B cell (primary cell): ENCODE measurements at regions not wholly inside any gene's neighbourhood (a gene's known extent, or its start where the extent isn't known, plus 50 kb on each side); places are given as distances from the start of the nearest gene placed in this dataset.

Experiments
- ATAC-seq: fragments of 200-7000 bp; cut with Tn5 transposase; one replicate; pipeline ENCODE4 v1.10.0; 2021; ENCODE audit warnings: low read depth, mild to moderate bottlenecking, moderate number of reproducible peaks, moderate library complexity
- CTCF ChIA-PET: fragments of 350-600 bp; sonication (Branson Sonifier 250); formaldehyde crosslinking; loops from one replicate; lab custom pipeline; 2021; ENCODE audit warnings: antibody characterized with exemption, inconsistent platforms; lab: Charles Lee
- POLR2A ChIA-PET: fragments of 350-600 bp; sonication (Branson Sonifier 250); formaldehyde crosslinking; loops from one replicate; lab custom pipeline; 2021; ENCODE audit warnings: antibody characterized with exemption; lab: Charles Lee
- DNase-seq: peaks from one replicate; pipeline ENCODE4 v3.0.0; 2013
- H2AFZ ChIP-seq: 2 replicates; pipeline ENCODE4 v1.6.1; 2012; ENCODE audit warnings: mild to moderate bottlenecking, low read depth, low read length; ENCODE audit not compliant: insufficient read depth, poor library complexity, severe bottlenecking
- H3K27ac ChIP-seq, 2 donors: 1 replicate in 1 of 2; 2 replicates in 1 of 2; pipeline ENCODE4 v1.5.1; 2012 to 2013; ENCODE audit warnings: low read length in 2 of 2, mild to moderate bottlenecking in 2 of 2, moderate library complexity in 1 of 2
- H3K27me3 ChIP-seq, 4 experiments: fragments of 200-600 bp in 1 of 4; sonication (generic) in 1 of 4; replicated peaks in 1 of 4; 1 replicate in 2 of 4; 2 replicates in 2 of 4; pipeline versions ENCODE4 v1.6.1 to v1.7.0; 2013 to 2016; ENCODE audit warnings: low read length in 3 of 4, mild to moderate bottlenecking in 2 of 4, mixed read lengths in 1 of 4, moderate library complexity in 1 of 4; ENCODE audit not compliant: insufficient read depth in 4 of 4, control insufficient read depth in 3 of 4; ENCODE audit errors: control extremely low read depth in 1 of 4
- H3K36me3 ChIP-seq, 2 experiments: replicated peaks in 1 of 2; 1 replicate in 1 of 2; 2 replicates in 1 of 2; pipeline versions ENCODE4 v1.6.1 to v1.7.1; 2013; ENCODE audit warnings: low read length in 1 of 2; ENCODE audit not compliant: insufficient read depth in 2 of 2, control insufficient read depth in 1 of 2; ENCODE audit errors: control extremely low read depth in 1 of 2, extremely low read depth in 1 of 2
- H3K4me1 ChIP-seq, 2 donors: fragments of 200-600 bp in 1 of 2; sonication (generic) in 1 of 2; 1 replicate in 1 of 2; 2 replicates in 1 of 2; pipeline versions ENCODE4 v1.5.1 to v1.6.1; 2013 to 2017; ENCODE audit warnings: low read length in 2 of 2; ENCODE audit not compliant: control insufficient read depth in 2 of 2, insufficient read depth in 2 of 2
- H3K4me2 ChIP-seq: replicated peaks from 2 replicates; pipeline ENCODE3; 2012; ENCODE audit warnings: mild to moderate bottlenecking, low read depth, low read length; ENCODE audit not compliant: poor library complexity, severe bottlenecking
- H3K4me3 ChIP-seq, 5 experiments: fragments of 200-600 bp in 1 of 5; sonication (generic) in 1 of 5; 1 replicate in 3 of 5; 2 replicates in 2 of 5; pipeline versions ENCODE4 v1.5.1 to v1.7.0; 2011 to 2016; ENCODE audit warnings: low read length in 4 of 5, mild to moderate bottlenecking in 4 of 5, low read depth in 2 of 5, control low read depth in 1 of 5, moderate library complexity in 1 of 5; ENCODE audit not compliant: insufficient read depth in 1 of 5; ENCODE audit errors: control extremely low read depth in 1 of 5, extremely low read depth in 1 of 5
- H3K79me2 ChIP-seq: fragments of 200-600 bp; sonication (generic); one replicate; pipeline ENCODE4 v1.6.0; 2016; ENCODE audit warnings: low read length; ENCODE audit not compliant: control insufficient read depth, insufficient read depth
- H3K9ac ChIP-seq: fragments of 200-600 bp; sonication (generic); 2 replicates; pipeline ENCODE4 v1.6.1; 2017; ENCODE audit warnings: mild to moderate bottlenecking, low read length, moderate library complexity
- H3K9me3 ChIP-seq, 3 donors: one replicate each; pipeline versions ENCODE4 v1.6.1 to v1.7.1; 2013; ENCODE audit warnings: low read length in 2 of 3; ENCODE audit not compliant: control insufficient read depth in 2 of 3, insufficient read depth in 1 of 3; ENCODE audit errors: control extremely low read depth in 1 of 3
- H4K20me1 ChIP-seq: 2 replicates; pipeline ENCODE4 v1.6.0; 2012; ENCODE audit warnings: mild to moderate bottlenecking, low read length; ENCODE audit not compliant: insufficient read depth, control insufficient read depth, poor library complexity, severe bottlenecking
- H3K27ac Mint-ChIP-seq: one replicate; pipeline ENCODE4 v1.8.0; 2021; ENCODE audit warnings: mixed read lengths
- H3K27me3 Mint-ChIP-seq: one replicate; pipeline ENCODE4 v1.8.0; 2021; ENCODE audit warnings: mixed read lengths
- H3K4me1 Mint-ChIP-seq: one replicate; pipeline ENCODE4 v1.8.0; 2021; ENCODE audit warnings: mixed read lengths
- H3K4me3 Mint-ChIP-seq: one replicate; pipeline ENCODE4 v1.8.0; 2021; ENCODE audit warnings: mixed read lengths
- H3K9me3 Mint-ChIP-seq: one replicate; pipeline ENCODE4 v1.8.0; 2022; ENCODE audit warnings: mixed read lengths; ENCODE audit not compliant: insufficient read depth
- EZH2 ChIP-seq: IDR thresholded peaks from 2 replicates; pipeline ENCODE4 v1.6.1; 2012; ENCODE audit warnings: borderline replicate concordance, low read depth, mild to moderate bottlenecking, moderate library complexity, low read length; ENCODE audit not compliant: insufficient read depth, poor library complexity, severe bottlenecking
- WGBS: methylation state at CpG from one replicate; pipeline ENCODE4 v1.1.5; 2013; ENCODE audit warnings: missing lambda C conversion rate; ENCODE audit not compliant: insufficient coverage; 5-methylcytosine and 5-hydroxymethylcytosine counted together
- intact Hi-C: fragments of 100-400 bp; cut with micrococcal nuclease; formaldehyde crosslinking; loops from one replicate; pipeline ENCODE4 v1.10.0; 2022
- TF ChIP-seq, protein P1 (sequence below): fragments of 200-600 bp; IDR thresholded peaks from one replicate; pipeline ENCODE4 v1.8.0; 2022; ENCODE audit warnings: antibody characterized with exemption, mild to moderate bottlenecking

DNA sequence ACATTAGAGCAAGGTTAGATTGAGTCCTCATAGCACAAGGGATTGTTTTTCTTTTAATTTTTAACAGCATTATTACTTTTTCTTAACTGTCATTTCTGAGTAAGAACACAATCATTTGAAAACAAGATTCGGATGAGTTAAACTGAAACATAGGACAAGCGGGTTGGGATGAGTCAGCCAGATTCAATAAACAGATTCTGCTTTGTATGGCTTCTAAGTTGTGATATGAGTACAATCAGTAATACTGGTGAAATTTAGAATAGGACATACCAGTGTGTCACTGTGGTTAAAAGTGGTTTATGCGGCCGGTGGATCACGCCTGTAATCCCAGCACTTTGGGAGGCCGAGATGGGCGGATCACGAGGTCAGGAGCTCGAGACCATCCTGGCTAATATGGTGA, 364.3 kb upstream of the CDH10 start:
- H3K27ac Mint-ChIP-seq, result no peak overlapping the region
- H3K4me3 Mint-ChIP-seq, result no peak overlapping the region
- H3K79me2 ChIP-seq, result no peaks in the 10 kb centered on the region
- intact Hi-C loops, result no loop called here
- TF ChIP-seq, protein P1, sequence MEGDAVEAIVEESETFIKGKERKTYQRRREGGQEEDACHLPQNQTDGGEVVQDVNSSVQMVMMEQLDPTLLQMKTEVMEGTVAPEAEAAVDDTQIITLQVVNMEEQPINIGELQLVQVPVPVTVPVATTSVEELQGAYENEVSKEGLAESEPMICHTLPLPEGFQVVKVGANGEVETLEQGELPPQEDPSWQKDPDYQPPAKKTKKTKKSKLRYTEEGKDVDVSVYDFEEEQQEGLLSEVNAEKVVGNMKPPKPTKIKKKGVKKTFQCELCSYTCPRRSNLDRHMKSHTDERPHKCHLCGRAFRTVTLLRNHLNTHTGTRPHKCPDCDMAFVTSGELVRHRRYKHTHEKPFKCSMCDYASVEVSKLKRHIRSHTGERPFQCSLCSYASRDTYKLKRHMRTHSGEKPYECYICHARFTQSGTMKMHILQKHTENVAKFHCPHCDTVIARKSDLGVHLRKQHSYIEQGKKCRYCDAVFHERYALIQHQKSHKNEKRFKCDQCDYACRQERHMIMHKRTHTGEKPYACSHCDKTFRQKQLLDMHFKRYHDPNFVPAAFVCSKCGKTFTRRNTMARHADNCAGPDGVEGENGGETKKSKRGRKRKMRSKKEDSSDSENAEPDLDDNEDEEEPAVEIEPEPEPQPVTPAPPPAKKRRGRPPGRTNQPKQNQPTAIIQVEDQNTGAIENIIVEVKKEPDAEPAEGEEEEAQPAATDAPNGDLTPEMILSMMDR, result no peak
- no peak for TF ChIP-seq EZH2
- H3K4me2 ChIP-seq, result no peak overlapping the region
- peaks cover 2% of the 10 kb centered on the region for H3K9me3 Mint-ChIP-seq
- ChIA-PET CTCF (no interaction called here), POLR2A (no interaction called here)
- no peak overlapping the region for H3K9ac ChIP-seq
- no peaks in the 10 kb centered on the region for H3K27me3 ChIP-seq
- H3K4me1 Mint-ChIP-seq, result no peaks in the 10 kb centered on the region
- no peaks in the 10 kb centered on the region for H3K27me3 Mint-ChIP-seq
- no peaks in the 10 kb centered on the region for H4K20me1 ChIP-seq
- no peaks in the 10 kb centered on the region for H3K9me3 ChIP-seq
- H3K27ac ChIP-seq, result no peak overlapping the region
- H3K4me1 ChIP-seq, result no peaks in the 10 kb centered on the region
- no peak overlapping the region for H3K4me3 ChIP-seq
- DNase-seq (no peak), ATAC-seq (no peak)
- WGBS, result 86% methylated on average over 6 of the region's 9 CpGs
- H3K36me3 ChIP-seq, result no peaks in the 10 kb centered on the region
- H2AFZ ChIP-seq, result no peak overlapping the region

DNA sequence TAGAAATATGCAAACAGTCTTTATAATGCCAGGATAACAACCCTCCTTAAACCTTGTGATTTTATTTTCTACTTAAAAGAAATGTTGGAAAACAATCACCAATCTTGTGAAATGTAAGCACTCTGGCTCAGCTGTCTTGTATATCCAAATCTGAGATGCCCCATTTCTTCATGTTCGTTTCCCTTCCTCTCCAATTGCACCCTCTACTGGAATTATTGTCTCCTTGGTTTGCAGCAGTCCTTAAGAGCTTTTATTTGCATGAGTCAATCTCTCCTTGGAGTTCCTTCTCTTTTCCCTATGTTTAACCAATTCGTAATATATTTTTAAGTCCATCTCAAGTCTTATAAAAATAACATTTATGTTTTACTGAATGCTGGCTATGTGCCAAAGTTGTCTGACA, 362.0 kb upstream of the CDH10 start:
- Histone ChIP-seq H3K9me3 (no peaks in the 10 kb centered on the region), H3K36me3 (no peaks in the 10 kb centered on the region), H2AFZ (no peak overlapping the region), H3K27ac (no peak overlapping the region), H3K4me1 (no peaks in the 10 kb centered on the region), H4K20me1 (no peaks in the 10 kb centered on the region), H3K27me3 (no peaks in the 10 kb centered on the region), H3K4me3 (no peak overlapping the region), H3K4me2 (no peak overlapping the region), H3K9ac (no peak overlapping the region), H3K79me2 (no peaks in the 10 kb centered on the region)
- no peaks in the 10 kb centered on the region for H3K27me3 Mint-ChIP-seq
- 40% methylated on average over 1 of the region's 2 CpGs for WGBS
- no peak overlapping the region for H3K4me3 Mint-ChIP-seq
- intact Hi-C loops, result no loop called here
- H3K27ac Mint-ChIP-seq, result no peak overlapping the region
- DNase-seq, result no peak
- ChIA-PET CTCF (no interaction called here), POLR2A (no interaction called here)
- H3K4me1 Mint-ChIP-seq, result no peaks in the 10 kb centered on the region
- TF ChIP-seq, protein P1, result no peak
- TF ChIP-seq EZH2, result no peak
- peaks cover 2% of the 10 kb centered on the region for H3K9me3 Mint-ChIP-seq
- ATAC-seq, result no peak
